ENCODE measurements at regions not wholly inside any gene's neighbourhood (a gene's known extent, or its start where the extent isn't known, plus 50 kb on each side); places are given as distances from the start of the nearest gene placed in this dataset.

GRCh38 chr11:103582351-103582909, 454.0 kb upstream of the DDI1 start:
- TF ChIP-seq, protein P1, sequence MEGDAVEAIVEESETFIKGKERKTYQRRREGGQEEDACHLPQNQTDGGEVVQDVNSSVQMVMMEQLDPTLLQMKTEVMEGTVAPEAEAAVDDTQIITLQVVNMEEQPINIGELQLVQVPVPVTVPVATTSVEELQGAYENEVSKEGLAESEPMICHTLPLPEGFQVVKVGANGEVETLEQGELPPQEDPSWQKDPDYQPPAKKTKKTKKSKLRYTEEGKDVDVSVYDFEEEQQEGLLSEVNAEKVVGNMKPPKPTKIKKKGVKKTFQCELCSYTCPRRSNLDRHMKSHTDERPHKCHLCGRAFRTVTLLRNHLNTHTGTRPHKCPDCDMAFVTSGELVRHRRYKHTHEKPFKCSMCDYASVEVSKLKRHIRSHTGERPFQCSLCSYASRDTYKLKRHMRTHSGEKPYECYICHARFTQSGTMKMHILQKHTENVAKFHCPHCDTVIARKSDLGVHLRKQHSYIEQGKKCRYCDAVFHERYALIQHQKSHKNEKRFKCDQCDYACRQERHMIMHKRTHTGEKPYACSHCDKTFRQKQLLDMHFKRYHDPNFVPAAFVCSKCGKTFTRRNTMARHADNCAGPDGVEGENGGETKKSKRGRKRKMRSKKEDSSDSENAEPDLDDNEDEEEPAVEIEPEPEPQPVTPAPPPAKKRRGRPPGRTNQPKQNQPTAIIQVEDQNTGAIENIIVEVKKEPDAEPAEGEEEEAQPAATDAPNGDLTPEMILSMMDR (conservative IDR thresholded peaks at IDR 0.05): no peak
- no peak for TF ChIP-seq ZFX (IDR thresholded peaks at IDR 0.05)
